ENCODE measurements at regions not wholly inside any gene's neighbourhood (a gene's known extent, or its start where the extent isn't known, plus 50 kb on each side); places are given as distances from the start of the nearest gene placed in this dataset.

GRCh38 chr4:153934688-153935017 lies 145.8 kb upstream of the SFRP2 start:
- H3K27ac ChIP-seq: no peak overlapping the region
- intact Hi-C loops (cut with DNase I): no loop called here
- no peak overlapping the region for H3K4me3 ChIP-seq
- no peaks in the 10 kb centered on the region for H3K27me3 ChIP-seq
- TF ChIP-seq POLR2A (IDR thresholded peaks at IDR 0.05): no peak
- no peak for TF ChIP-seq CTCF (IDR thresholded peaks at IDR 0.05)
- no peak for TF ChIP-seq EP300 (IDR thresholded peaks at IDR 0.05)
- no peaks in the 10 kb centered on the region for H3K36me3 ChIP-seq
- no peaks in the 10 kb centered on the region for H3K4me1 ChIP-seq (ENCODE audit: insufficient read depth)
- H3K9me3 ChIP-seq: no peaks in the 10 kb centered on the region
- 65 to 76% (median 73%) methylated on average over 3 of the region's 3 CpGs for WGBS, 3 donors
- no peak for DNase-seq

GRCh38 chr4:153933915-153934687 lies 145.2 kb upstream of the SFRP2 start:
- no peak for TF ChIP-seq EP300 (IDR thresholded peaks at IDR 0.05)
- TF ChIP-seq CTCF (IDR thresholded peaks at IDR 0.05): no peak
- no peak for TF ChIP-seq POLR2A (IDR thresholded peaks at IDR 0.05)
- intact Hi-C loops (cut with DNase I): no loop called here
- DNase-seq: no peak
- no peak overlapping the region for H3K4me3 ChIP-seq
- no peaks in the 10 kb centered on the region for H3K4me1 ChIP-seq (ENCODE audit: insufficient read depth)
- no peaks in the 10 kb centered on the region for H3K36me3 ChIP-seq
- no peaks in the 10 kb centered on the region for H3K27me3 ChIP-seq
- no peak overlapping the region for H3K27ac ChIP-seq
- WGBS, 3 donors: 49 to 64% (median 55%) methylated on average over 8 of the region's 8 CpGs
- no peaks in the 10 kb centered on the region for H3K9me3 ChIP-seq

GRCh38 chr4:153931804-153932203 lies 142.9 kb upstream of the SFRP2 start:
- H3K36me3 ChIP-seq: no peaks in the 10 kb centered on the region
- no peak for DNase-seq
- TF ChIP-seq POLR2A (IDR thresholded peaks at IDR 0.05) (no peak), CTCF (IDR thresholded peaks at IDR 0.05) (no peak), EP300 (IDR thresholded peaks at IDR 0.05) (no peak)
- 74 to 79% (median 79%) methylated on average over 1 of the region's 1 CpG for WGBS, 3 donors
- H3K4me3 ChIP-seq: no peak overlapping the region
- intact Hi-C loops (cut with DNase I): no loop called here
- H3K27ac ChIP-seq: no peak overlapping the region
- no peaks in the 10 kb centered on the region for H3K4me1 ChIP-seq (ENCODE audit: insufficient read depth)
- H3K27me3 ChIP-seq: no peaks in the 10 kb centered on the region
- H3K9me3 ChIP-seq: no peaks in the 10 kb centered on the region

DNA sequence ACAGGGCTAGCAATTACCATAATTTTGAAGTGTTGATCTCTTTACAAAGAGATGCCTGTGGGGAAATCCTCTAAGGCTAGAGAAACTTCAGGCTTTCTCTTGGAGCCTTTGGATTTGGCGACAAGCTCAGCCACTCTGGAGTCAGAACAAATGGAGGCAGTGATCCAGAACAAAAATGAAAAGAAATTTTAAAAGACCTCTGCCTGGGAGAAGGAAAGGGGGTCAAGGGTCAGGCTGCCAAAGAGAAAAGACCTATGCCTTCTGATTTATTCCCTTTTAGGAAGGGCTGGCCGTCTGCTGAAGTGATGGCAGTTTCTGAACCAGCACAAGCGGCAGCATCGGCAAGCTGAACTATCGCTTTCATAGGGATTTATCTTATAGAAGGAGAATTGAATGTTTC lies 140.8 kb upstream of the SFRP2 start:
- TF ChIP-seq POLR2A (IDR thresholded peaks at IDR 0.05): no peak
- no peak for TF ChIP-seq CTCF (IDR thresholded peaks at IDR 0.05)
- TF ChIP-seq EP300 (IDR thresholded peaks at IDR 0.05): no peak
- intact Hi-C loops (cut with DNase I): no loop called here
- no peaks in the 10 kb centered on the region for H3K27me3 ChIP-seq
- H3K4me3 ChIP-seq: no peak overlapping the region
- DNase-seq: no peak
- WGBS, 3 donors: 42 to 60% (median 54%) methylated on average over 5 of the region's 5 CpGs
- H3K36me3 ChIP-seq: no peaks in the 10 kb centered on the region
- H3K9me3 ChIP-seq: no peaks in the 10 kb centered on the region
- H3K27ac ChIP-seq: no peak overlapping the region
- H3K4me1 ChIP-seq (ENCODE audit: insufficient read depth): no peaks in the 10 kb centered on the region

All from ovary (tissue), 7 donors.